NCI-H510A (cell line): ENCODE measurements at regions not wholly inside any gene's neighbourhood (a gene's known extent, or its start where the extent isn't known, plus 50 kb on each side); places are given as distances from the start of the nearest gene placed in this dataset.

Source experiments
- DNase-seq: peaks from one replicate; lab custom pipeline; 2025; lab: John Stamatoyannopoulos, UW

DNA sequence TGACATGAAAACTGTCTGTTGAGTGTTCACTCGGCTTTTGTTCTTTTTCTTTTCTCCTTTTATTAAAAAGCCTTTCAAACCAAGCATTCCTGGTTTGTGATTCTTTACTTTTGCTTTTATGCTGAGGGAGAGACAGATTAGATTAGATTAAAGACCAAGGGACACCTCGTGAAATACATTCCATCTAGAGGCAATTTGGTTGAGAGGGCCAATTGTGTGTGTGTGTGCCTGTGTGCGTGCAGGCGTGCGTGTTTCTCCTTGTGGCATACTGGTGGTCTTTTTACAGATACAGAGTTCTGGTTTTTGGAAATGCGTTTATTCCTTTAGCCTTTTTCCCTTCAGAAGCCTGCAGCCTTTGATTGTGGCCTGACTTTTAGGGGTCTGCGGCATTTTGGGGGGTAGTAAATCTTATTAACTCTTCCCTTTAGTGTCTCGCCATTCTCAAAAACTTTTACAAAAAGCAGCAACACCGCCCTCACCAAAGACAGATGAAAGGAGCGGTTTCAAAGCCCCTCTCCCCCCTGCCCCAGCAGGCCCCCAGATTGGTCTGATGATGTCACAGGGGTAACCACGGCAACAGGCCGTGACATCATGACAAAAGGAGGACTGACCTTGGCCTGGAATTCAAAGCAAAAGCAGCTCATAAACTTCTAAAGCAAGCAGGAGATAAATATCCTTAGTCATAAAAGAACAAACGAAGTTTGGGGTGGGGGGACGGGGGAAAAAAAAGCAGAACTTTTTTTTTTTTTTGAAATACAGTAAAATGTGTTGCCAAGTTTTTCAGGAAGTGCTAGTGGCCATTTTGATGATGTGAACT, 84.1 kb upstream of the TBX3 start:
- DNase-seq, result no peak

DNA sequence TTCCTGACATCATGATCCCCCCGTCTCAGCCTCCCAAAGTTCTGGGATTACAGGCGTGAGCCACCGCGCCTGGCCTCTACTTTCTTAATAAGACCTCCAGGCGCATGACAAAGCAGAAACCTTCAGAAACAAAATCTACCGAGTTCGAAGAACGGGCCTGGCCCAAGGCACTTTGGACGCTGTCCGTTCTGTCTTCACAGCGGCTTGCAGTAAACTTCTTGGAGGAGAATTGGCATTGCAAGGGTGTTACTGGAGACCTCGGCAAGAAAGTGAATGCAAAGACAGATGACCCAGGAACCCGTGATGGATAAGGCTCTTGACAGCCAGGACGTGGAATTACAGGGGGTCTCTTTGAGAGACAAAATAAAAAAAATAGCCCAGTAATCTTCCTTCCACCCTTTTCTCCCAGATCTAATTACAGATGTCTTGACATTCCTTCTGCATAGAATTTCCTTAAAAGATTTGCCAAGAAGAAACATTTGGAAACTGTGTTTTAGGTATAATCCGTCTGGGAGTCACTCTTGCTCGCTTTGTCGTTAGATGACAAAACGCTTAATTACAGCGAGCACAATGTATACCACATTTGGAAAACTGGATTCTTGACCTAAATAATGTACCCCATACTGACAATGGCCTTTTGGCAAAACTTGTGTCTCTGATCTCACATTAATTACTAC, 83.2 kb upstream of the TBX3 start:
- no peak for DNase-seq

DNA sequence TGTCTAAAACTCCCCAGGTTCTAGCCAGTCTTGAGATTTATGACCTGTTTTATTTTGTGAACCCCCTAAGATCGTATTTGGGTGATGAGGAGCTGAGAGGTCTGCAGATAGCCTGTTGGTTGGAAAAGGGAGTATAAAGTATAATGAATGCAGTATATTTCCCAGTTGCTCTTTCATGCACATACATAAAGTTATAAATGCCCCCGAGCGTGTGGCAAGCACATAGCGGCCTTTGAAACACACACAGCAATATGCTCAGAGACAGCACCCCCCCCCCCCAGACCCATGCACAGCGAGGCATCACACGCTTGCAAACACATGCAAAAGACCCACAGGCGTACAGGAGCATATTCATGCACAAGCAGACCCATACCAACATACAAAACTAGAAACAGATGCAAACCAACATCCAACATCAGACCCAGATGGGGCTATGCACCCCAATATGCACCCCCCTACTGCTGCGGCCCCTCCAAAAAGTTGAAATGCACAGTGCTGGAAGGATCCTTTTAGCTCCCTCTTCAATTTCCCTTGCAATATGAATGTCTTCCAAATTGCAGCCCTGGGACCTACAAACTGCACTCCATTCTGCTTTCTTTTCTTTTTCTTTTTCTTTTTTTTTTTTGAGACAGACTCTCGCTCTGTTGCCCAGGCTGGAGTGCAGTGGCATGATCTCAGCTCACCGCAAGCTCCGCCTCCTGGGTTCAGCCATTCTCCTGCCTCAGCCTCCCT, 82.2 kb upstream of the TBX3 start:
- no peak for DNase-seq

DNA sequence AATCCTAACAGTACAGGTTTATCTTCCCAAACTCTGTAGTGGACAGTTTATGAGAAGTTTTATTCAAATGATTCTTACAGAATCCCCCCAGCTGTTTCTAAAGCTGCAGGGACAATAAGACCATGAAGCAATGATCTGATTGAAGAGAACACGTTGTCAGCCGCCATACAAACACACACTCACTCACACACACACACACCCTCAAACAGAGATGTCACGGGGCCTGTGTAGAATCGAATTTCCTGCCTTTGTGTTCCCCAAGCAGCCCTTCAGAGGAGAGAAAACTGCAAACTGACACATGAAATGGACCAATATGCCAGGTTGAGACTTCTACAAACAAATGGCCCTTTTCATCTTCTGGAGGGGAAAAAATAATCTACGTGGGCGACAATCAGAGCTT, 80.5 kb upstream of the TBX3 start:
- DNase-seq, result no peak

DNA sequence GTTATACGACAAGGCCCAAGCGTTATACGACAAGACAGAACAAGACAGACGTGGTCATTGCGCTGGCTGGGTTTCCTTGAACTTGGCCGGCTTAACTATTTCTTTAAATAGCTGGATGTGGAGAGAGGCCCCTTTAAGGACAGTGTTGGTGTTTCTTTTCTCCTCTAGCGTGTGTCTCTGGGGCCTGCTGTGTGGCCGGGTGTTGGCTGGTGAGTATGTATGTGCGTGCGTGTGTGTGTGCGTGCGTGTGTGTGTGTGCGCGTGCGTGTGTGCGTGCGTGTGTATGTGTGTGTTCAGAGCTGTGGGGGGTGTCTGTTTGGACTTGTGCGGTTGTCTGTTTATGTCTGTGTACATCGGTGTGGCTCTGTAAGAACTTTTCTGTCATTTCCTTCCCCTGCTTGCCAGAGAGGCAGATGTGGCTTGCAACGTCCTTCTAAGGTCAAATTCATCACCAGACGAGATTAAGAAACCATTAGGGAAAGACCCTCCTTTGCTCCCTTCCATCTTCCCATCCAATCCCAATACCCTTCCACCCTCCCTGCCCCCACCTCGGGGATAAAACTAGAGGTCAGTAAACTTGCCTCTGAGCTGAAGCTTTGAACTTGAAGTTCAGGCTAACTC, 78.6 kb upstream of the TBX3 start:
- DNase-seq, result no peak

DNA sequence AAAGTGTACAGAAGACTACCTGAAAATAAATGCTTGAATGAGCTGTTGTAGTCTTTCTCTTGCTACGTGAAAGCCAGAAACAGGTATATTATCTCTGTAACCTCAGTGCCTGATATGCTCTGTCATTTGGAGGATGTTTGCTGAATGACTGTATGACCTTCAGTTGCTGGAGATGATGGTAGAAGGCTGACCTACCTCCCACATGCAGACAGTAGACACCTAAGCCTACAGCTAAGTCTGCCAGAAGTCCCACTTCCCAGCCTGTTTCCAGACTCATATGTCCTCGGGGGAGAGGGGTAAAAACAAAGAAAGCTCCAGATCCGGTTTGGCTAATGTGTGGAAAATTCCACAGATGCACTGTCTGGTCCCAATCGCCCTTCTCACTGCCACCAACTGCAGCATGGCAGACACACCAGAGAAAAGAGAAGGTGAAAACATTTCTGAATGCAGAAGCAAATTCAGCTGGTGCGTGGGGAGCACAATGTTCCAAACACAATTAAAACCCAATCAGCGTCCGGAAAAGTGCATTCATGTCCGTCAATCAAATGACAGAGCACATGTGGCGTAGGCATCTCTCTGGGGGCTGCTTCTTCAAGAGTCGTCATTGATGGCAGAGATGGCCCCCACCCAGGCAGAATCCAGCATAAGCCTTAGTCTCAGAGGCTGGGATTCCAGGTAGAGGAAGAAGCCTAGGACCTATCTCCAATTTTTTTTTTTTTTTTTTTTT, 76.3 kb upstream of the TBX3 start:
- no peak for DNase-seq

DNA sequence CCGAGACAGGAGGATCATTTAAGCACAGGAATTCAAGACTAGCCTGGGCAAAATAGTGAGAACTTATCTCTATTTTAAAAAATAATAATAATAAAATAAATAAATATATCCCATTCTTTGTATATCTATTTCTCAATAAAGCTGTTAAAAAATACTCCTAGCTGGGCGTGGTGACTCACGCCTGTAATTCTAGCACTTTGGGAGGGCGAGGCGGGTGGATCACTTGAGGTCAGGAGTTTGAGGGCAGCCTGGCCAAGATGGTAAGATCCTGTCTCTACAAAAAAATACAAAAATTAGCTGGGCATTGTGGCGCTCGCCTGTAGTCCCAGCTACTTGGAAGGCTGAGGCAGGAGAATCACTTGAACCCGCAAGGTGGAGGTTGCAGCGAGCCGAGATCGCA, 75.7 kb upstream of the TBX3 start:
- DNase-seq, result no peak

DNA sequence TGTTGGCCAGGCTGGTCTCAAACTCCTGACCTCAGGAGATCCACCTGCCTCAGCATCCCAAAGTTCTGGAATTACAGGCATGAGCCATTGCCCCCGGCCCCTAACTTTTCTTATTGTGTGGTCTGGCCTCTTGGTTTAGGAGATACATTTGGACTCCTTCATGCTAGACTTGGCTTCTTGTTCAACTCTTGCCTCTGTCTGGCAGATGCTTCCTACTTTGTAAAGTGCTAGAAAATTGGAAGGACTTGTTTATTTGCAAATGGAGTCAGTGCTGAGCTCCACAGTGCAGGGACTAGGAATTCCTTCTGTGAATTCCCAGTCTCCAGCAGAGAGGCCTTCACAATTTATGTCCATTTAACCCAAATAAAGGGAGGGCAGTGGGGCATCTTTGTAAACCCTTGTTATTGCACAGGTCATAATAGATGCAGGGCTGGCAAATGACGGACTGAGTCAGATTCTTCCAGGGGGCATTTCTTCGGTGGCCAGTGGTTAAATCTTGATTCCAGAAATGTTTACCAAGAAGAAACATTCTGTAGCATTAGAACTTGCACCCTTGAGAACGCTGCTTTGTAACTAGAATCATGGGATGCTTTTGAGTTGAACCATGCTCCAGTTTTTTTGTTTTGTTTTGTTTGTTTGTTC, 73.8 kb upstream of the TBX3 start:
- no peak for DNase-seq

DNA sequence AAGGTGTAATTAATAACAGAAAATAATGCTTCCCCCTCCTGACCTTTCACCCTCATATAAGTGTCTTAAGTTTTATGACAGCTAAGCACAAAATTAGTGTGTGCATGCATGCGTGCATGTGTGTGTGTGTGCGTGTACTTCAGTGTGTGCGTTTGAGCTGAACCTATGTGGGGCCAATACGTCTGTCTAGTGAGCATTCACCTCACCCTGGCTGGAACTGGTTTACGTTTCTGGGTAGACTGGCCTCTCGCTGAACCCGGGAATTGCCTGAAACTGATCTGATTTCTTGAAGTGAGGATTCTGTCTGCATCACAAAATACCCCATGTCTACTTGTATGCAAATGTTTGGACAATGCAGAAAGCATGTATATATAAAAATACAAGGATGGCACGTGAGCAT, 68.2 kb upstream of the TBX3 start:
- DNase-seq, result no peak

DNA sequence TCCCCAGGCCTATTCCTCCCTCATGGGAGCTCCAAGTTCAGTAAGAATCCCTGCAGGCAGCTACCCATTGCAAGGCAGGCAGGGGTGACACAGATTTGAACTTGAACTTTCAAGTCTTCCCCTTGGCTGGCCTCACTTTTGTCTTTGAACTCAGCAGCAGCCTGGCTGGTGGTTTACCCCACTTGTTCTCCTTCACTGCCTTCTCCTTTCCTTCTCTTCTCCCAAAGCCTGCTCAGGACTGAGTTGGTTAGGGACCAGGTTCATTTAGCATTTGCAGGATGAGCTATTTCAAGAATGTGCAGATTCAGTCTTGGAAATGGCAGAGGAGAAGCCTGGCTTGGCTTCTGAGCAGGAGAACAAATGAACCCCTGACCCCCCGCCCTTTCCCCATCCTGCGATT, 67.7 kb upstream of the TBX3 start:
- no peak for DNase-seq

DNA sequence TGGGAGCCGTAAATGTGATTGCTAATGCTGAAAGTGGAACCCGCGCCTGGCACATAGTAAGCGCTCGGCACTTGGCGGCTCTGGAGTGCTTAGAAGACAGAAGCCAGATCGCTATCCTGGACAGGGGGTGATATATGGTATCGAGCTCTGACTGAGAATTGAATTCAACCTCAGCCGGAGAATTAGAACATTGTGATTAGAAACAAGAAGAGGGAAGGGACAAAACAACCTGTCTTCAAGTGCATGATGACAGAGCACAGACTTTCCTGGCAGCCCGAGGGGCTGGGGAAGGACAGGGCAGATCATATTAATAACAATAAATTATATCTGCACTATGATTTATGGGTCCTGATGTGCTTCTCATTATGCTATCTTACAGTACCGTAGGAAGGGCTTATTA, 66.9 kb upstream of the TBX3 start:
- no peak for DNase-seq

DNA sequence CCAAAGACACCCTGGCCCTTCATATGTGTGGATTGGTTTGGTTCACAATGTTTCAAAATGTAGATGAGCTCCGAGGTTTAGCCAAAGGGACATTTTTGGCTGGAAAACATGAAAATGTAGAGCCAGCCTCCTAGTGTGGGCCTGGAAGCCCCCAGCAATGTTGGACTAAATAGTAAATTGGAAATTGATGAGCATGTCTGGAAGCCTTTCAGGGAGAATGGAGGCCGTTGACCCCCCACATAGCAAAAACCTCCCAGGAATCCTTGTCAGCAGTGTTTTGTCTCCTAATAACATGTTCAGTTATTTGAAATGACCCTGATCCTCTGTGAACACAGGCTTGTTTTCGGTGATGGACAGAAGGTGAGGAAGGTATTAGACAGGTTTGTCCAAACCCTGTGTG, 65.1 kb upstream of the TBX3 start:
- DNase-seq, result no peak

DNA sequence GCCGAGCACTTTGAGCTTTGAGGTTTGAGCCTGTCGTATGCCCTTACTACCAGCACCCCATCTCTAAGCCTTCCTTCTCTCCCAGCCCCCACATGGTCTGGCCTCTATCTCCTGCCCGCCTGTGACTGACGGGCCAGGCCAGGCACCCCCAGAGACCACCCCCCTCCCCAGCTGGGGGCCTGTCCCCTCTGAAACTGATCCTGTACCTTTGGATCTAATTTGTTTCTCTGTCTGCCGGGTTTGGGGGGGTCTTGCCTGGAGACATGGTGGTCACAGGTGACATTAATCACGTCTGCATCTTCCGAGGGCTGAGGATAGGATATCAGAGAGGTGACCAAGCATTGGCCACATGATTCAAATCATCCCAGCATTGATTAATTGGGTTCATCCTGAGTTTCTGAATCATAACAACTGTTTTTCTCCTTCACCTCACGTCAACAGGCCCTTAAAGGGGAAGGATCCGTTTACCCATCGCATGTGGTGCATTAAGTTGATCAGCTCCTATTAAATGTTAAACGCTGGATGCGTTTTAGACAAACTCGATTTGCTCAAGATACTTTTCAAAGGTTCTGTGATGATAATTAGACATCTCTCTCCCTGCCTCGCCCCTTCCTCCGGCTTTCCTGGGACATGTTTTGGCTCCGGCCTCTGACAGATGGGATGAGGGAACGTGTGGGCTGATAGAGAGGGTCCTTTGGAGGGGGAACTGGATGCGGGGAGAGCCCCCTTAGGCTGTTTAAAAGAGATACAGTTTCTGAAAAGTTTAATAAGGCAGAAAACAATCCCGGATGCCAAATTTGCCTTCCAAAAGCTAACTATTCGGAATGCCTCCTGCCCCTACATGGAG, 63.3 kb upstream of the TBX3 start:
- DNase-seq, result no peak

DNA sequence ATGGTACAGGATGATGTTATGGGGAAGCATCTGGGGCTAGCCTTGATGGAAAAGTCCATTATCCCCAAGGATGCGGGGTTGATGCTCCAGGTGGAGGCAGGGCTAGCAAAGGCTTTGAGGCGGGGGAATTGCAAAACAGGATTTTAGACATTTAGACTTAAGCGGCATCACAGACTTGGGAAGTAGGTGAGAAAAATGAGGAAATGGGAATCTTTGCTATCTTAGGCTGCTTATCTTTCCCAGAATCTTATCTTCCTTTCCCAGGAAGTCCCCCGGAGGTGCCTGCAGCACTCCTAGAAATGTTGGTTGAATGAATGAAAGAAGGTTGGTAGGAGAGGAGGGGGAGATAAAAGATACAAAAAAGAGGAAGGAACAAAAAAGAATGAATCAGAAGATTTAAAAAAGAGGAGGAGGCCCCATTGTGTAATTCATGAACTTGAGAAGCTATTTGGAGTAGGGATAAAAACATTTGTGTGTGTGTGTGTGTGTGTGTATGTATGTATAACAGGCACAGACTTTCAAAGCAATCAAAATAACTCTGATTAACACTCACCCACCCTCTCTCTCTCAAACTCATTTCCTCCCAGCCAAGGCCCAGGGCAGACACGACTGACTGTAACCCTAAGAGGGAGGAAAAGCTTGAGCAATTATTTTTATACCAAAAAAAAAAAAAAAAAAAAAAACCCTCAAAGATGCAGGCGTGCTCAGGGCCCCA, 62.5 kb upstream of the TBX3 start:
- no peak for DNase-seq

DNA sequence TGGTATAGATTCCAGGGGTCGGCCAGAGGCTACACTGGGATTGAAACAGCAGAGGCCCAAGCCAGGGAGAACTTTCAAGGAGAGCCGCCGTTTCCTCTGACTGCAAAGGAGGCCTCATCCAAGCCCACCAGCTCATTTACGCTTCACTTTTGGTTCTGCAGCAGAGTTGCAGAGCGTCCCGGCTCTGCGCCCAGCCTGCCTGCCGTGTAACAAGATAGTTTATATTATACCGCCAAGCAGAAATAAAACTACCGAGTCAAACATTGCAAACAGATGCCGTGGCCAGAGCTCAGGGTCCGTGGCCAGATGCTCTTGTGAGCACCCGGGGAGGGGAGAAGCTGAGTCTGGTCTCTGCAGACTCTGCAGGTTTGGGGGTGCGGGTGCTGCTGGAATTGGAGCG, 60.7 kb upstream of the TBX3 start:
- DNase-seq, result no peak

DNA sequence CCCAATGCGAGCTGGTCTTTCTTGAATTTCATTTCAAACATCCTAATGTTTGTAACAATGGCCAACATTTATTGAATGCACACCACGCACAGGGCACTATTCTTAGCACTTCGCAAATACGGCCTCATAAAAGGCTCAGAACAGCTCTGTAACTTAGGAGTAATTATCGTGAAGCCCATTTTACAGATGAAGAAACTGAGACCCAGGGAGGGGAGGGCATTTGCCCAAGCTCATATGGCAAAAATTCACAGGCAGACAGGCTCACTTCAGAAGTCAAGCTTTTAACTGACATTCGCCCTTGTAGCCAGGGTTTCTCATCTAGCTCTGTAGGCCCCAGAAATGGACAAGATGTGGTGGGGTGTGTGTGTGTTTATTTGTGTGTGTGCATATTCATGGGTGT, 60.3 kb upstream of the TBX3 start:
- DNase-seq, result no peak

DNA sequence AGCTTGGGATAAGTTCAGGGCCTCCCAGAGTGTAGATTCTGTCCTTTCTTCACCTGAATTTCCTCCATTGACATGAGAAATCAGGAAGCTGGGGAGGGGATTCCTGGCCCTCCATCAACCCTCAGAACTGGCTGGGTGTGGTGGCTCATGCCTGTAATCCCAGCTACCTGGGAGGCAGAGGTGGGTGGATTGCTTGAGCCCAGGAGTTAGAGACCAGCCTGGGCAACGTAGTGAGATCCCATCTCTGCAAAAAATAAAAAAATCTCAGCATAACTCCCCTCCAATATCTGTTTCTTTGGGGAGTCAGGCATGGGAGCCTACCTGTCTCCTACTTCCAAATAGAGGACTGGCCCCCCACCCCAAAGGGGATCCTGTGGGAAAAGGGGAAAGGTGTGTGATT, 59.8 kb upstream of the TBX3 start:
- DNase-seq, result no peak

DNA sequence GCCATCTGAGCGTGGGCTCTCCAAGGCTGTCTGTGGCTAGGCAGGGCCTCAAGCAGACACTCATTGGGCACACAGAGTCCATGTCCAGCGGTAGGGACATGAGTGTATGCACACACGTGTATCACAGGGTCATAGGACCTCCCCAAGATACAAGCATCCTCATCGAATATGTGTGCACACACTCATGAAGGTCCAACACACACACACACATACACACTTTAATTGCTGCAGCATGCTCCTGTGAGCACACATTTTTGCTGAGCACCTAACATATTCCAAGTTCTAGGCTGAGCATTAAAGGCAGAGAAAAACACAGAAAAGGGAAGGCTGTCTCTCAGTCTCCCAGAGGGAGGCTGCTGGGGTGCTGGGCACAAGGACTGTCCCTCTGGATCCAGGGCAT, 59.3 kb upstream of the TBX3 start:
- no peak for DNase-seq

DNA sequence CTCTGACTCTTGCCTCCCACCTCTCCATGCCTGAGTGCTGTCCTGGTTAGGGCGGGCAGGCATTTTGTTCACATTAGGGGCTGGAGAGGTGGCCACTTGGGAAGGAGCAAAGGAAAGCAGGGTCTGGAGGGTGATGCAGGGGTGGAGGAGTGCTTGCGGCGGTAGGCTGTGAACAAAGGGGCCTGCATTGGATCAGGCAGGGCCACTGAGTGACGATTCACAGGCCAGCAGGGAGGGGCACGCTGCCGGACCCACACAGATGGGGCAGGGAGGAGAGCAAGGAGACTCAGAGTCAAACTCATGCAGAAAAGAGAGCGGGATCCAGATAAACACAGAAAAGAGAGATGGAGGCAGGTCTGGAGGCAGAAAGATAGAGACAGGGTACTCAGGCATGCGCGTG, 58.4 kb upstream of the TBX3 start:
- no peak for DNase-seq

DNA sequence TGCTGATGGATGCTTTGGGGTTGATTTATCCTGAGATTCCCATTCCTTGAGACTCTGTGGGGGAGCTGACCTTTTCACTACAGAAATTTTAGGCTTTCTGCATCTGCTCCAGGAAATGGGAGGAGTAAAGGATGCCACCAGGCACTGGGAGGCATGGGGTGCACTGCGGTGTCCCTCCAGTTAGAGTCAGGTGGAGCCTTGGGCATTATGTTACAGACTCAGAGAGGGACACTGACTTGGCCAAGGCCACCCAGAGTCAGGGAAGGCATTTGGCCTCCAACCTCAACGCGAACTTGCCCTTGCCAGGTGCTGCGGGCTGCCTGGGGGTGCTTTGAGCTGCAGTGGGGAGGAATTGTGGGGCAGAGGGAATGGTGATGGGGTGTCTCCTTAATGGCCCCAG, 58.0 kb upstream of the TBX3 start:
- no peak for DNase-seq
